KOPT-K1 (cell line): ENCODE measurements at regions not wholly inside any gene's neighbourhood (a gene's known extent, or its start where the extent isn't known, plus 50 kb on each side); places are given as distances from the start of the nearest gene placed in this dataset.
"Not testable (repeated sequence)": the region's sequence is repeated elsewhere in the genome, so short reads cannot be mapped to it uniquely, and the experiment has no call there.

Experiments
- H3K27ac ChIP-seq: fragments of 200-600 bp; sonication (generic); 2 replicates; pipeline ENCODE4 v1.5.1; 2016; ENCODE audit warnings: antibody characterized with exemption, mild to moderate bottlenecking, low read depth, low read length; ENCODE audit not compliant: poor library complexity, severe bottlenecking
- H3K36me3 ChIP-seq: fragments of 200-600 bp; sonication (generic); 2 replicates; pipeline ENCODE4 v1.5.1; 2017; ENCODE audit warnings: antibody characterized with exemption, mild to moderate bottlenecking, low read length, moderate library complexity; ENCODE audit not compliant: insufficient read depth
- H3K9me3 ChIP-seq: fragments of 200-600 bp; sonication (generic); 2 replicates; pipeline ENCODE4 v1.5.1; 2017; ENCODE audit warnings: antibody characterized with exemption, low read length, mild to moderate bottlenecking; ENCODE audit not compliant: insufficient read depth, poor library complexity, severe bottlenecking

DNA sequence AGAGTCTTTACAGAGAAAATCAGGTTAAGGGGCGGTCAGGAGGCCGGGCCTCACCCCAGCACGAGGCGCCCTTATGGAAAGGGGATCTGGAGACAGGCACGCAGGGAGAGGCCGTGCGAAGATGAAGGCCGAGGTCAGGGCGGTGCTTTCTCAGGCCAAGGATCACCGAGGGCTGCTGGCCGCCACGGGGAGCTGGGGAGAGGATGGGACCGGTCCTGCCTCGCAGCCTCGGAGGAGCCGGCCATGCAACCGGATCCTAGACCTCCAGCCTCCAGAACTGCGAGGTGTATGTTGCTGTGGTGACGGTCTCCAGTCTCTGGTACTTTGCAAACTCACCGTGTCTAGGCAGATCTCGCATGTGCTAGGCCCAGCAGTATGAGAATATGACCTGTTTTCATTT lies 138.2 kb upstream of the NKX1-1 start:
- H3K9me3 ChIP-seq, H3K36me3 ChIP-seq, H3K27ac ChIP-seq: not testable (repeated sequence)

DNA sequence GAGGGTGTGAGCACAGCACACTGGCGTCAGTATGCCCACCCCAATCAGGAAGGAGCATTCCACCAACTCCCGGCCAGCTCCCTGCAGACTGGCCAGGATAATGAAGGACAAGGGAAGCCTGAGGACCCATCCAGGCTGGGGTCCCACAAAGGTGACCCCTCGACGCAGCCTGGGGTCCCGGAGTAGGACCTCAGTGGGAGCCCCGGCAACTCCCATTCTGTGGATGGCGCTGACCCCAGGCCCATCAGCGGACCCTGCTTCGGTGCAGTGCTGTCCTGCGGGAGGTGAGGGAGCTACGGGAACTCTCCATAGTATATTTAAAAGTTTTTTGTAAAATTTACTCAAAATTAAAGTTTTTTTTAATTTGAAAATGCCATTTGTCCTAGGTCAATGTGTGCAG lies 137.7 kb upstream of the NKX1-1 start:
- Histone ChIP-seq H3K36me3 (no peaks in the 10 kb centered on the region), H3K27ac (no peak overlapping the region), H3K9me3 (no peaks in the 10 kb centered on the region)

DNA sequence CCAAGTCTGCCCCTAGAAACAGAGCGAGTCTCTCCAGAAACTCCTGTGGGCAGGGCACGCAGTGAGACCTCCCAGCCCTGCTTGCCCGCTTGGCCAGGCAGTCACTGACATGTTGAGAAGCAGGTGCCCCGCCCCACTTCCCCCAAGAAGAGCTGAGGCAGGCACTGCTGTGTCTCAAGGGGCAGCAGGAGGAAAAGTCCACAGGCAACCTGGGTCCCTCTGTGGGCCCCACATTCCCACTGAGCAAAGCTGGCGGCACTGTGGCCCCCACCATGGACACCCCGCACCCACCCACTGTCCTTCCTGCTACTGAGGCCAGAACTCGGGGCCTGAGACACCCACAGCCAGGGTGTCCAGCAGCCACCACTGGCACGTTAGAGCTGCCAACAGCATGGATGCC lies 137.3 kb upstream of the NKX1-1 start:
- no peaks in the 10 kb centered on the region for H3K9me3 ChIP-seq
- no peaks in the 10 kb centered on the region for H3K36me3 ChIP-seq
- no peak overlapping the region for H3K27ac ChIP-seq

DNA sequence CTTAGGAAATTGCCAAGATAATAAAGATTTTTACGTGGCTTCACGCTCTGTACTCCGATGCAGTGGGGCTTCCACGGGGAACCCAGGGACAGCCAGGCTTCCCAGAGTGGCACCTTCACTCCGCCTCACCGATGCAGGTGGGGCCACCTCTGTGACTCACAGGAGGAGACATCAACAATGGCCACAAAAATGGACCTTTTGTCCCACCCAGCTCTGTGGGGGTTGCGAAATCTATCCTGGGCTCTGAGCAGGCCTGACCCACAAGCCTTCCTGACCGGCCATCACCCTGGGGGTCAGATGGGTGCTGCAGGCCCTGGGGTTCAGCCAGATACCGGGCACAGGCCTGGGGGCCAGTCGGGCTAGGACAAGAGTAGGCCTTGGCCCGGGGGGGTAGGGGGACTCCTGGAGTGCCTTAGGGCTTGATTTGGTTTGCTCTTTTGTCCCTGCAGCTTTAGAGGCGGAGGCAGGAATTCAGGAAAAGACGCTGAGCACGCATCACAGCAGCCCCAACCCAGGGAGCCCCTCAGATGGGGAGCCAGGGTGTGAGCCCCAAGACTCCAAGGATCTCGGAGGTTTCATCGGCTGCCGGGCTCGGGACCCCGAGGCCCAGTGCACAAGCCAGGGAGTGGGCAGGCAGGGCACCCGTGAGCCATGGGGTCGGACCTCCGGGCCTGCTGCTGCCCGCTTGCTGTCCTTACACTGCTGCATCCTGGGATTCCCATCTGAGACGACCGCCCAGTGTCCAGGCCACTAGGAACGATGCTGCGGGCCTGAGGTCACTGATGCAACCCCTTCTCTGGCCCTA lies 136.5 kb upstream of the NKX1-1 start:
- H3K27ac ChIP-seq, result no peak overlapping the region
- H3K36me3 ChIP-seq, result no peaks in the 10 kb centered on the region
- no peaks in the 10 kb centered on the region for H3K9me3 ChIP-seq

DNA sequence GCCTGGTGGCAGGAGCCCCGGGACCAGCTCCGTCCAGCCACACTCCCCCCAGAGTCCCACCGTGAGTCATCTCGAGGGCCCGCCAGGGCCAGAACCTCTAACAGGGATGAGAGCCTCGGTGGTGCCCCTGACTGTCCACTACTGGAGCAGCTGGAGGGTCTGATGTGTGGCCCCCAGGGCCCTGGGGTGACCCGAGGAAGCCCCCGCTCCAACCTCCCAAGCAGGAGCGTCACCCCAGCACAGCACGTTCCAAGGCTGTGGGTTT lies 135.9 kb upstream of the NKX1-1 start:
- Histone ChIP-seq H3K9me3 (no peaks in the 10 kb centered on the region), H3K27ac (no peak overlapping the region), H3K36me3 (no peaks in the 10 kb centered on the region)

DNA sequence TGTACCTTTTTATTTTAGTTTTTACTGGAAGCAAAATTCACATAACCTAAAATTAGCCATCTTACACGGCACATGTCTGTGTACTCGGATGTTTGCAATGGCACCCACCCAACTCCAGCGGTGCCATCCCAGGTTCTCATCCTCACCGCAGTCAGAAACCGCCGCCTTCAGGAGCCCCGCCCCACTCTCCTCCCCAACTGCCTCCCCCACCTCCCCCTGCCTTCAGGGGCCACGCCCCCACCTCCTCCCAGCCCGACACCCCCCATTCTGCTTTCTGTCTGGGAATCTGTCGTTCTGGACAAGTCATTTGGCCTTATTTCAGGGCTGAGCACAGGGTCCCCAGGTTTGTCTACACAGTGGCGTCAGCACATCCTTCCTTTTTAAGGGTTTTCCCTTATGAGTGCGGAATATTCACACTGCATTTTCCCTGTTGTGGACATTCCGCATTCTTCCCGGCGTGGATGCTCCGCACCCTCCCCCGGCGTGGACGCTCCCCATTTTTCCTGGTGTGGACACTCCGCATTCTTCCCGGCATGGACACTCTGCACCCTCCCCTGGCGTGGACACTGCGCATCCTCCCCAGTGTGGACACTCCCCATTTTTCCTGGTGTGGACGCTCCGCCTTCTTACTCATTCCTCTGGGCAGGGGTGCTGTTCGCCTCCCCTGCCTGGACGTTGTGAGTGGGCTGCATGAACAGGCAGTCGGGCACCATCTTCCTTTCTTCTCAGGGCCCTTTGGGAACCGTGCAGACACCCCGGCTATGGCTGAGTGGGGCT lies 135.4 kb upstream of the NKX1-1 start:
- no peak overlapping the region for H3K27ac ChIP-seq
- no peaks in the 10 kb centered on the region for H3K36me3 ChIP-seq
- no peaks in the 10 kb centered on the region for H3K9me3 ChIP-seq

DNA sequence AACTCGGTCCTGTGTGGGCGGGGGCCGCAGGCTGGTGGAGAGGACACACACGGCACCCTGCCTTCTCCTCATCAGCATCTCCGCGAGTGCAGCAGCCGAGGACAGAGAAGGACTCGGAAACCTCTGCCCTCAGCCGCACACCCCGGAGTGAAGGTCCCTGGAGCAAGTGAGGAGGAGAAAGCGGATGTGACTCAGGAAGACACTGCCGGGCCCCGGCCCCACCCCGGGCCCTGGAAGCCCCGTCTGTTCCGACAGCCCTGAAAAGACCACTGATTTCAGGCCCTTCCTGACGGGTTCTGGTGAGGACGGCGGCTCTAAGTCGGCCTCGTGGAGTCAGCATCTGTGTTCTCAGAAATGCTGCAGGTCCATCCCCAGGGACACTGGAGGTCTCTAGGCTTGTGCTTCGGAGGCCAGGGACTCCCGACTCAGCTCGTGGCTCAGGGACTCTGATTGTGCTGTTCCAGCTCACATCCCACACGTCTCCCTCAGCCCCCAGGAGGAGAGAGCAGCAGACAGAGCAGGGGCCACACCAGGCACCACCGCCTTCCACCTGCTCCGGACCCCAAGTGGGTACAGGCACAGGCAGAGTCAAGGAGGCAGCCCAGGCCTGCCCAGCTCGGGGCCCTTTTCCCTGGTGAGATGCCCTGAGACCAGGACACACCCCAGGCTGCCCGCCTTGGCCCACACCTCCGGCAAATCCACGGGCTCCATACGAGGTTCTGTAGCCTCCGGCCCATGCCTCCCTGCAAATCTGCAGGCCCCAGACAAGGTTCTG lies 134.5 kb upstream of the NKX1-1 start:
- Histone ChIP-seq H3K36me3 (no peaks in the 10 kb centered on the region), H3K9me3 (no peaks in the 10 kb centered on the region), H3K27ac (no peak overlapping the region)

DNA sequence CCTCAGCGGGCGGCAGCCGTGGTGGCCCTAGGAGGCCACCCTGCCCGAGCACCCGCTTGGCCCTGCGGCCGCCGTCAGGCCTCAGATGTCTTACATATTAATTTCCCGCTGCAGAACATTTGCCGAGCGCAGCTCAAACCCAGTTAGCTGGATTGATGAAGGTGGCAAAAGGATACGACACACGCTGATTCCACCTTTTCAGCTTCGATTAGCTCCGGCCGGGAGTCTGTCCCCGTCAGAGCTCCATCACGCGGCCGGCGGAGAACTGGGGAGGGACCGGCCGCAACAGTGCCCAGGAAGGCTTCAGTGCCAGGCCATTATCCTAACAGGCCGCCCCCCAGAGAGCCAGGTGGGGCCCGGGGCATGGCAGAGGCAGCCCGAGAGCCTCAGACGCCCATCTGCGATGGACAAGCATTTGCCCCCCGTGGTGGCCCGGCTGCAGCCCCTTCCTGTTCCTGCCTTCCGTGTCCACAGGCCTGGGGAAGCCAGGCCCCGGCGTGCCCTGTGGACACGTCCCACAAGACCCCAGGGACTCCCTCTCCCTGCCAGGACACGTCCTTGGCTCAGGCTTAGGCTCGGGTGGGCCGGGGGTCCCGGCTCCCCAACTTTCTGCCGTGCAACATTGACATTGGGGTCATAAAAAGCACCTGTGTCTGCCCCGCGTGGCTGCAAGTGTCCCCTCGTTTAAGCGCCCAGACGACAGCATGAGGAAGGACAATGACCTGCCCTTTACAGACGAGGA lies 133.8 kb upstream of the NKX1-1 start:
- Histone ChIP-seq H3K27ac (no peak overlapping the region), H3K36me3 (no peaks in the 10 kb centered on the region), H3K9me3 (no peaks in the 10 kb centered on the region)

DNA sequence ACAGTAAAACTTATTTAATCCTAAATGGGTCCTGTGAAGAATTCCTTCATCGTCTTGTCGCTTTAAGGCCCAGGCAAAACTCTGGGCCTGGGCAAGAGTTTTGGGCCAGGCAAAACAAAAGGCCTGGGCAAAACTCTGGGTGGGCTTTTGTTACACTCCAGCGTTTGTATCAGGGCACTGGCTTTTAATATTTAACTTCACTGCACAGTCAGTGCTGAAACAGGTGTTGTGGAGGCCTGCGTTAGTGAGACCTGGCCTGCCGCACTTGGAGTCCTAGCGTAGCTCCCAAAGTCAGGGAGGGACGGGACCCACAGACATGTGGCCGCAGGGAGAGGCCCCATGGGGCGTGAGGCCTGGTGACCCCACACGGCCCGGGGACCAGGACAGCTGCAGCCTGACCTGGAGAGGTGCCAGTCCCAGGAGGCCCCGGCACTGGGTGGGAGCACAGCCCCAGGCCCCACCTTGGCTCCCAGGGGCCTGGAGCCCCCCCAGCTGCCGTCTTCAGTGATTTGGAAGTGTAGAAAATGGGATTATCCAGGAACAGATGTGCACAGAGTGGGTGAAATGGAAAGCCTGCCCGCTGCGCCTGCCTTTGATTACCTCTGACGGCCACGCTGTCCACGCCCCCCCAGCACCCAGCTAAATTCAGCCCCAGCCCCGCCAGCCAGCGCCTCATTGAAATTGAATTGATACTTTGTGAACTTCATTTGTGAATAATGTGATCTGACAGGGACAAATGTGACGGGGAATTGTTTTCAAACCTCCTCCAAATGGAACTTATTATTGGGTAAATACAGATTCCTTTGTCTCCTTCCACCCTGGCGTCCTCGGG lies 132.9 kb upstream of the NKX1-1 start:
- H3K9me3 ChIP-seq, result no peaks in the 10 kb centered on the region
- H3K27ac ChIP-seq, result no peak overlapping the region
- H3K36me3 ChIP-seq, result no peaks in the 10 kb centered on the region

DNA sequence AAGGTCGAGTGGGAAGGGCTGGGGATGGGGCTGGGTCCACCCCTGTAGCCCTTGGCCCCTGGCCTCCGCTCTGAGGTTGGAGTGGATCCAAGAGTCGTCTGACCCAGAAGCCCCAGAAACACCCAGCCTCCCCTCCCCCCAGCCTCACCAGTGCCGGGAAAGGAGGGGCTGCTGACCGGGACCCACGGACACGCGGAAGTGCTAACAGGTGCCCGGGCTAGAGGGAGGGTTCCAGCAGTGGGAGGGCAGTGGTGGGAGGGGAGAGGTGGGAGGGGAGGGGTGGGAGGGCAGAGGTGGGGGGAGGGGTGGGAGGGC lies 131.8 kb upstream of the NKX1-1 start:
- H3K9me3 ChIP-seq, result no peaks in the 10 kb centered on the region
- H3K27ac ChIP-seq, result no peak overlapping the region
- H3K36me3 ChIP-seq, result no peaks in the 10 kb centered on the region

DNA sequence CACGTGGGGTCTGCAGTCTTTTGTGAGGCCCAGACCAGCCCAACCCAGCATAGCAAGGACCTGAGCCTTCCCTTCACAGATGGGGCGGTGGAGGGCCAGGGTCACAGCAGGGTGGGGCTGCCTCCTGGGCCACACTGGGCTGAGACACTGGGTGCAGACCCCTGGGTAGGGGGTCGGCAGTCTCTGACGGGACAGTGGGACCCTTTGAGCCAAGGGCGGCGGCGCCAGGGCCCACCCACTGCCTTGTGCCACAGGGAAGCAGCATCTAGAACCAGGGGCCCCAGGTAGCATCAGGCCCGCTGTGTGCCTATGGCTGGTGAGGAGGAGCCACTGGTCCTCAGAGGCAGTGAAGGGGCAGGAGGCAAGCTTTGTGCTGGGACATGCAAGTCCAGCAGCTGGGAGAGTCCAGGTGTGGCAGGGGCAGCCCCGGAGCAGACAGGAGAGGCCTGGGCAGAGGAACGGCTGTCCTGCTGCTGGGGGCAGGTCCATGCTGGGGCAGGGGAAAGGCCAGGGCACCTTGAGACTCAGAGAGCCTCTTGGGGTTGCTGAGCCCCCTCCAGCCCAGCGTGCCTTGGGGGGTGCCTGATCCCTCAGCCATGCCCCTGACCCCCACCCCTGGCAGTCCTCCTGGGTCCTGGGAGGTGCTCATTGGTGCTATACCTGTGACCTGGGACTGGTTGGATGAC lies 131.3 kb upstream of the NKX1-1 start:
- Histone ChIP-seq H3K27ac (no peak overlapping the region), H3K9me3 (no peaks in the 10 kb centered on the region), H3K36me3 (no peaks in the 10 kb centered on the region)

DNA sequence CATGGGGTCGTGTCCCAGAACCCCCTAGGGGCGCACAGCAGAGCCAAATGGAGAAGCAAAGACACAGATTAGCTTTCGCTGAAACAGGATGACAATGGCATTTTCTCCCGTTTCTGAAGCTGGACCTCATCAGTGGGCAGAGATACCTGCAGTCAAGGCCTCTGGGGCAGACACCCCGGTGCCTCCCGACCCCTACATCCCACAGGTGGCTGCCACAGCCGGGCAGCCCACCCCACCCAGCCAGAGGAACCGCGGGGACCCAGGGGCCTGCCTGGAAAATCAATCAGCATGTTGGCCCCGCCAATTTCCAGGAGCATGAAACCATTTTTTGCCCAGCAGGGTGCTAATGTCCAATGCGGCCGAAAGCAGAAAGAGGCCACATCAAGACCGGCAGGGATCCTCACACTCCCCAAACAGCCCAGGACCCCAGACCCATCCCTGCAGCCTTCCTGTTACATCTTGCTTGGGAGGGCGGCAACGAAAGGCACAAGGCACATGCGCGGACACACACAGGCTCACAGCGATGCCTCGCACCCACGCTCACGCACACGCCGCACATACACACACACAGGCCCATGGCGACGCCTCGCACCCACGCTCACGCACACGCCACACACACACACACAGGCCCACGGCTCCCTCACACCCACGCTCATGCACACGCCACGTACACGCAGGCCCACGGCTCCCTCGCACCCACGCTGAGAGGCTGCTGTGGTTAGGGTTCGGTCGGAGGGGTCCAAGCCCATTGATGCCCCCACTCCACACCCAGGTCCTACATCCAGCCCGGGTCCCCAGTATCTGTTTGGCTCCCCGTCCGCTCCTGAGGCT lies 130.6 kb upstream of the NKX1-1 start:
- Histone ChIP-seq H3K9me3 (no peaks in the 10 kb centered on the region), H3K36me3 (no peaks in the 10 kb centered on the region), H3K27ac (no peak overlapping the region)

DNA sequence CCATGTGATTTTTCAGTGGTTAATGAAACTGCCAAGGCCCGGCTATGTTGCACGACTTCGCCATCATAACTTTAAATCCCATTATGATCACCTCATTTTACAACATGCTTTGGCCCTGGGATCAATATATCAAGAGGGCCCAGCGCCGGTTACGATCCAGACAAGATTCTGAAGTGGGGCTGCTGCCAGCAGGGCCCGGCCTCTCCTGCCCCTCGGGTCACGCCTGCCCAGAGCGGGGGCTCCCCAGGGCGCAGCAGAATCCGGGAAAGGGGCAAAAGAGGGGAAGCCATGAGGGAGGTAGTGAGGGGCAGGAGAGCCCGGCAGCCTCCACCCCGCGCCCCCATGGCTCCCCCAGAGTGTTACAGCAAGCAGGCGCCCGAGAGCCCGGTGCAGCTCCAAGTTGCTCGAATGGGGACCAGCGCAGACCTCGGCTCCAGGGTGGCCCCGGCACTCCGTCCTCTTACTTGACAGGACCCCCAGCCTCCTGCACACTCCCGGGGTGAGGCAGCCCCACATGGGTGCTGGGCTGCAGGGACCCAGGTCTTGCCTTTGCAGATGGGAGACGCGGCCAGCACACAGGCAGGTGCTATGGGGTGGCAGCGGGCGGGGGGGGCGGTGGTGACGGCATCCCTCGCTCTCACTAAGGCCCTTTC lies 129.8 kb upstream of the NKX1-1 start:
- Histone ChIP-seq H3K27ac (no peak overlapping the region), H3K36me3 (no peaks in the 10 kb centered on the region), H3K9me3 (no peaks in the 10 kb centered on the region)
